ENCODE measurements at regions not wholly inside any gene's neighbourhood (a gene's known extent, or its start where the extent isn't known, plus 50 kb on each side); places are given as distances from the start of the nearest gene placed in this dataset.

DNA sequence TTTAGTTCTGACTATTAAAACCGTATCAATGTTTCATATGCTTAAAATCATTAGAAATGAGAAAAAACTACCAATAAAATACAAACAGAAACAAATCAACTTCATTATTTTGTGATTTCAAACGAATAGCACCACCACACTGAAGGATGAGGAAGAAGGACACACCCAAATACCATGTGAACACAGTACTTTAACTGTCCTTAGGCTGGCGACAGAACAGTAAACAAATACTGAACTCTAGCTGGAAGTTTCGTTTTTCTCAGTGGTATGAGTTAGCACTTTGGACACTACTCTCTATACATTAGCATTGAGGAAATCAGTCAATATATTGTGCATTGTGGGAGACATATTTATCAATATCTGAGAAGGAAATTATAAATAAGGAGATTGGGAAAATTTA is 202.4 kb upstream of the AGAP1 start:
- H3K4me3 ChIP-seq (ENCODE audit: low read length in 2 of 2) = no peak overlapping the region
- no peak for DNase-seq (ENCODE audit: low spot score)
- no peaks in the 10 kb centered on the region for H3K4me1 ChIP-seq (ENCODE audit: control insufficient read depth in 2 of 2, insufficient read depth in 1 of 2, low read depth in 1 of 2, low read length in 2 of 2)
- no CpG with 5 or more reads among the region's 4 CpGs for WGBS, 2 donors (ENCODE audit: extremely low coverage in 2 of 2, insufficient read length in 2 of 2, insufficient replicate concordance in 1 of 2)
- no peak overlapping the region for H4K91ac ChIP-seq (ENCODE audit: low read depth, low read length, poor library complexity)
- H2AK5ac ChIP-seq (ENCODE audit: low read depth, low read length) = no peak overlapping the region
- no peaks in the 10 kb centered on the region for H3K27me3 ChIP-seq (ENCODE audit: control insufficient read depth in 3 of 3, insufficient read depth in 3 of 3, low read depth in 1 of 3, low read length in 3 of 3)
- no peak overlapping the region for H3K18ac ChIP-seq (ENCODE audit: low read length)
- no peak overlapping the region for H4K8ac ChIP-seq (ENCODE audit: low read depth, low read length)
- no peaks in the 10 kb centered on the region for H3K9me3 ChIP-seq (replicated peaks in 1 of 2; ENCODE audit: control insufficient read depth in 2 of 2, insufficient read depth in 1 of 2, low read depth in 1 of 2, low read length in 2 of 2)
- H2BK120ac ChIP-seq (ENCODE audit: low read depth, low read length) = no peak overlapping the region
- no peak overlapping the region for H2BK5ac ChIP-seq (ENCODE audit: low read length)
- no peak overlapping the region for H3K14ac ChIP-seq (ENCODE audit: low read length)
- H3K36me3 ChIP-seq (replicated peaks in 1 of 2; ENCODE audit: control insufficient read depth in 2 of 2, insufficient read depth in 2 of 2, low read length in 2 of 2) = no peaks in the 10 kb centered on the region
- no peak overlapping the region for H3K27ac ChIP-seq (replicated peaks; ENCODE audit: low read length)
- H3K4me2 ChIP-seq (ENCODE audit: insufficient read depth, low read length, poor library complexity, severe bottlenecking) = no peak overlapping the region
- H3K79me1 ChIP-seq (ENCODE audit: low read depth, low read length) = no peaks in the 10 kb centered on the region
- H3K23ac ChIP-seq (ENCODE audit: low read depth, low read length, poor library complexity) = no peak overlapping the region
- no peak overlapping the region for H2BK12ac ChIP-seq (ENCODE audit: low read length)
- no peak overlapping the region for H2AFZ ChIP-seq (ENCODE audit: low read length)
- H3K9ac ChIP-seq (ENCODE audit: low read depth, low read length, poor library complexity) = no peak overlapping the region
- H3K4ac ChIP-seq (ENCODE audit: low read length) = no peak overlapping the region
- no peak overlapping the region for H2BK15ac ChIP-seq (ENCODE audit: low read length)

DNA sequence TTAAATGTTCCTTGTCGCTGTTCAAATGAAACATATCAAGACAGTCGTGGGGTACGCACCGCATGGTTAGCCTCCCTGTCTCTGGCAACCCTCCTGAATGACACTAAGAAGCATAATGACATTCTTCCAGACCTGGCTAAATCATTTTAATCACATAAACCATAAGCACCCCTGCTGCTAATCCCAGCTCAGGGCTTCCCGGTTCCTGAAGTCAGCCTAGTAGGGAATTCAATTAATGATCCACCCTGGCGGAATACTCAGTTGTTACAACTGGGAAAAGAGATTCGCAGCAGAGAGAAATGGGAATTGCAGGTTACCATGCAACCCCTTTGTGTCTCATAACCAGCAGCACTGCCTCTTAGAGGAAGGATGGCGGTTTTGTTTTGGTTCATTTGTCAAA is 200.8 kb upstream of the AGAP1 start:
- no peak overlapping the region for H3K4me2 ChIP-seq (ENCODE audit: insufficient read depth, low read length, poor library complexity, severe bottlenecking)
- DNase-seq (ENCODE audit: low spot score) = no peak
- no peak overlapping the region for H3K14ac ChIP-seq (ENCODE audit: low read length)
- H4K8ac ChIP-seq (ENCODE audit: low read depth, low read length) = no peak overlapping the region
- no peak overlapping the region for H2BK120ac ChIP-seq (ENCODE audit: low read depth, low read length)
- H3K18ac ChIP-seq (ENCODE audit: low read length) = no peak overlapping the region
- no peaks in the 10 kb centered on the region for H3K36me3 ChIP-seq (replicated peaks in 1 of 2; ENCODE audit: control insufficient read depth in 2 of 2, insufficient read depth in 2 of 2, low read length in 2 of 2)
- H3K4ac ChIP-seq (ENCODE audit: low read length) = no peak overlapping the region
- no peaks in the 10 kb centered on the region for H3K4me1 ChIP-seq (ENCODE audit: control insufficient read depth in 2 of 2, insufficient read depth in 1 of 2, low read depth in 1 of 2, low read length in 2 of 2)
- no peak overlapping the region for H2BK12ac ChIP-seq (ENCODE audit: low read length)
- H3K27me3 ChIP-seq (ENCODE audit: control insufficient read depth in 3 of 3, insufficient read depth in 3 of 3, low read depth in 1 of 3, low read length in 3 of 3) = no peaks in the 10 kb centered on the region
- H4K91ac ChIP-seq (ENCODE audit: low read depth, low read length, poor library complexity) = no peak overlapping the region
- H3K9me3 ChIP-seq (replicated peaks in 1 of 2; ENCODE audit: control insufficient read depth in 2 of 2, insufficient read depth in 1 of 2, low read depth in 1 of 2, low read length in 2 of 2) = no peaks in the 10 kb centered on the region
- H2AK5ac ChIP-seq (ENCODE audit: low read depth, low read length) = no peak overlapping the region
- no peak overlapping the region for H2AFZ ChIP-seq (ENCODE audit: low read length)
- H2BK15ac ChIP-seq (ENCODE audit: low read length) = no peak overlapping the region
- H3K23ac ChIP-seq (ENCODE audit: low read depth, low read length, poor library complexity) = no peak overlapping the region
- H3K9ac ChIP-seq (ENCODE audit: low read depth, low read length, poor library complexity) = no peak overlapping the region
- WGBS, 2 donors (ENCODE audit: extremely low coverage in 2 of 2, insufficient read length in 2 of 2, insufficient replicate concordance in 1 of 2) = no CpG with 5 or more reads among the region's 8 CpGs
- no peak overlapping the region for H3K27ac ChIP-seq (replicated peaks; ENCODE audit: low read length)
- no peaks in the 10 kb centered on the region for H3K79me1 ChIP-seq (ENCODE audit: low read depth, low read length)
- H2BK5ac ChIP-seq (ENCODE audit: low read length) = no peak overlapping the region
- no peak overlapping the region for H3K4me3 ChIP-seq (ENCODE audit: low read length in 2 of 2)

DNA sequence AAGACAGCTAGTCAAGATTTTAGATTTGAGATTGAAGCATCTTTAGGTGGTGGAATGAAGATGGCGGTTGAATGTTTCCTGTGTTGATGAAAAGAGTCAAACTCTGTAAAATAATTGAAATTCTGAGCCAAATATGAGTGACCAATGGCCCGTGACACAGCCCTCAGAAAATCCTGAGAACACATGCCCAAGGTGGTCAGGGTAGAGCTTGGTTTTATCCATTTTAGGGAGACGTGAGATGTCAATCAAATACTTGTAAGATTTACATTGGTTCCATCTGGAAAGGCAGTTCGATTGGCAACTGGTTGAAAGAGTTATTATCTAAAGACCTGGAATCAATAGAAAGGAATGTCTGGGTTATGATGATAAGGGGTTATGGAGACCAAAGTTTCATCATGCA is 198.0 kb upstream of the AGAP1 start:
- Histone ChIP-seq H2AK5ac (ENCODE audit: low read depth, low read length) (no peak overlapping the region), H3K4ac (ENCODE audit: low read length) (no peak overlapping the region), H3K27ac (replicated peaks; ENCODE audit: low read length) (no peak overlapping the region), H2BK15ac (ENCODE audit: low read length) (no peak overlapping the region), H2AFZ (ENCODE audit: low read length) (no peak overlapping the region), H3K27me3 (ENCODE audit: control insufficient read depth in 3 of 3, insufficient read depth in 3 of 3, low read depth in 1 of 3, low read length in 3 of 3) (no peaks in the 10 kb centered on the region), H2BK5ac (ENCODE audit: low read length) (no peak overlapping the region), H2BK120ac (ENCODE audit: low read depth, low read length) (no peak overlapping the region), H4K91ac (ENCODE audit: low read depth, low read length, poor library complexity) (no peak overlapping the region), H4K8ac (ENCODE audit: low read depth, low read length) (no peak overlapping the region), H3K9me3 (replicated peaks in 1 of 2; ENCODE audit: control insufficient read depth in 2 of 2, insufficient read depth in 1 of 2, low read depth in 1 of 2, low read length in 2 of 2) (no peaks in the 10 kb centered on the region), H3K9ac (ENCODE audit: low read depth, low read length, poor library complexity) (no peak overlapping the region), H3K18ac (ENCODE audit: low read length) (no peak overlapping the region), H3K4me2 (ENCODE audit: insufficient read depth, low read length, poor library complexity, severe bottlenecking) (no peak overlapping the region), H3K23ac (ENCODE audit: low read depth, low read length, poor library complexity) (no peak overlapping the region), H2BK12ac (ENCODE audit: low read length) (no peak overlapping the region), H3K36me3 (replicated peaks in 1 of 2; ENCODE audit: control insufficient read depth in 2 of 2, insufficient read depth in 2 of 2, low read length in 2 of 2) (no peaks in the 10 kb centered on the region), H3K4me1 (ENCODE audit: control insufficient read depth in 2 of 2, insufficient read depth in 1 of 2, low read depth in 1 of 2, low read length in 2 of 2) (no peaks in the 10 kb centered on the region), H3K4me3 (ENCODE audit: low read length in 2 of 2) (no peak overlapping the region), H3K14ac (ENCODE audit: low read length) (no peak overlapping the region), H3K79me1 (ENCODE audit: low read depth, low read length) (no peaks in the 10 kb centered on the region)
- DNase-seq (ENCODE audit: low spot score) = no peak
- WGBS, 2 donors (ENCODE audit: extremely low coverage in 2 of 2, insufficient read length in 2 of 2, insufficient replicate concordance in 1 of 2) = no CpG with 5 or more reads among the region's 4 CpGs

DNA sequence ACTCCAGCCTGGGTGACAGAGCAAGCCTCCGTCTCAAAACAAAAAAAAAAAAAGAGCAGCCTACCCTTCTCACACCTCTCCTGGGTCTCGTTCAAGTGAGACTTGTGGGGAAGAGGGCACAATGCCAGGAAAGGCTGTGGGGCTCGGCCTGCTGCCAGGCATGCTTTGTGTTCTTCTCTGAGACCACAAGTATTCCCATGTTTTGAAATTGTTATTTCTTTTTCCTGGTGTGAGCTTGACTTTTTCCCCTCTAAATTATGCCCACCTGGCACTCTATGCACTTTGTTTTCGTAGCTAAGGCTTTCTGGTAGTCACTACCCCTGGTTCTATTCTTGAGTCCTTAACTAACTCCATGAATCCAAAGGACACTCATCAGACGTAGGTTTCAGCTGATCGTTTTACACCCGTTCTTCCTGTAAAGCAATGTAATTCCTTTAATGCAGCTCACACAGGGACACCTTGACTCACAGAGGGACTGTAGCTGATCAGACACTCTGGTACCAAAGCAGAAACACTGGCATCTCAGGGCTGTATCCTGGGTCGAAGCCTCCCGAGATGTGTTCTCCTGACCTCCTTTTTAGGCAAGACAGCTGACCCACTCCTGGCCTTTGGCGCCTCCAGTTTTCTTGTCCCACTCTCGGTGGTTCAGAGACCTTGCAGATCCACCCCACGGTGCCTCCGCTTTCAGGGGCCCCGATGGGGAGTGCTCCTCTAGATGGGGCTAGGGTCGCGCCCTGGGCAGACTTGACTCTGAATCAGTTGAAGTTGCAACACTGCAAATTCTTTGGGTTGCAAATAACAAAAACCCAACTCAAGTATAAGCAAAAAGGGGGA is 193.3 kb upstream of the AGAP1 start:
- WGBS, 2 donors (ENCODE audit: extremely low coverage in 2 of 2, insufficient read length in 2 of 2, insufficient replicate concordance in 1 of 2) = no CpG with 5 or more reads among the region's 16 CpGs
- H3K14ac ChIP-seq (ENCODE audit: low read length) = no peak overlapping the region
- no peak for DNase-seq (ENCODE audit: low spot score)
- H2BK5ac ChIP-seq (ENCODE audit: low read length) = no peak overlapping the region
- H4K91ac ChIP-seq (ENCODE audit: low read depth, low read length, poor library complexity) = no peak overlapping the region
- H3K4me3 ChIP-seq (ENCODE audit: low read length in 2 of 2) = no peak overlapping the region
- no peak overlapping the region for H3K9ac ChIP-seq (ENCODE audit: low read depth, low read length, poor library complexity)
- no peaks in the 10 kb centered on the region for H3K27me3 ChIP-seq (ENCODE audit: control insufficient read depth in 3 of 3, insufficient read depth in 3 of 3, low read depth in 1 of 3, low read length in 3 of 3)
- H3K79me1 ChIP-seq (ENCODE audit: low read depth, low read length) = no peaks in the 10 kb centered on the region
- H3K4ac ChIP-seq (ENCODE audit: low read length) = no peak overlapping the region
- H4K8ac ChIP-seq (ENCODE audit: low read depth, low read length) = no peak overlapping the region
- H3K4me2 ChIP-seq (ENCODE audit: insufficient read depth, low read length, poor library complexity, severe bottlenecking) = no peak overlapping the region
- no peak overlapping the region for H2AK5ac ChIP-seq (ENCODE audit: low read depth, low read length)
- H3K36me3 ChIP-seq (replicated peaks in 1 of 2; ENCODE audit: control insufficient read depth in 2 of 2, insufficient read depth in 2 of 2, low read length in 2 of 2) = no peaks in the 10 kb centered on the region
- H3K18ac ChIP-seq (ENCODE audit: low read length) = no peak overlapping the region
- H2BK120ac ChIP-seq (ENCODE audit: low read depth, low read length) = no peak overlapping the region
- H2BK12ac ChIP-seq (ENCODE audit: low read length) = no peak overlapping the region
- H3K27ac ChIP-seq (replicated peaks; ENCODE audit: low read length) = no peak overlapping the region
- H3K9me3 ChIP-seq (replicated peaks in 1 of 2; ENCODE audit: control insufficient read depth in 2 of 2, insufficient read depth in 1 of 2, low read depth in 1 of 2, low read length in 2 of 2) = no peaks in the 10 kb centered on the region
- H2BK15ac ChIP-seq (ENCODE audit: low read length) = no peak overlapping the region
- no peak overlapping the region for H3K23ac ChIP-seq (ENCODE audit: low read depth, low read length, poor library complexity)
- no peak overlapping the region for H2AFZ ChIP-seq (ENCODE audit: low read length)
- no peaks in the 10 kb centered on the region for H3K4me1 ChIP-seq (ENCODE audit: control insufficient read depth in 2 of 2, insufficient read depth in 1 of 2, low read depth in 1 of 2, low read length in 2 of 2)

Data from neuronal stem cell (in vitro differentiated cells).